K562 (cell line): ENCODE measurements at regions not wholly inside any gene's neighbourhood (a gene's known extent, or its start where the extent isn't known, plus 50 kb on each side); places are given as distances from the start of the nearest gene placed in this dataset.

ENCODE experiments used
- LCOR ChIP-seq: sonication (generic); formaldehyde crosslinking; IDR thresholded peaks from 2 replicates; pipeline ENCODE4 v1.8.0; 2022; ENCODE audit warnings: mild to moderate bottlenecking, missing genetic modification reagents
- NFIC ChIP-seq: fragments of 450-650 bp; IDR thresholded peaks from 2 replicates; pipeline ENCODE4 v1.6.1; 2017; ENCODE audit warnings: mild to moderate bottlenecking, inconsistent platforms
- POLR3A ChIP-seq: IDR thresholded peaks from 2 replicates; pipeline ENCODE4 v1.6.1; 2011; ENCODE audit warnings: borderline replicate concordance, mild to moderate bottlenecking, moderate library complexity; ENCODE audit not compliant: insufficient read length, insufficient read depth; ENCODE audit errors: extremely low read depth
- TRIM24 ChIP-seq, 2 experiments: fragments of 450-650 bp; IDR thresholded peaks; 2 replicates each; pipeline ENCODE4 v1.6.1; 2016
- TF ChIP-seq, protein P1 (sequence below): sonication (generic); formaldehyde crosslinking; IDR thresholded peaks from 2 replicates; pipeline ENCODE4 v1.8.1; 2022; ENCODE audit warnings: missing genetic modification reagents
- TF ChIP-seq, protein P2 (sequence below): fragments of 450-650 bp; IDR thresholded peaks from 2 replicates; pipeline ENCODE4 v1.6.1; 2016; ENCODE audit warnings: mild to moderate bottlenecking, moderate library complexity

DNA sequence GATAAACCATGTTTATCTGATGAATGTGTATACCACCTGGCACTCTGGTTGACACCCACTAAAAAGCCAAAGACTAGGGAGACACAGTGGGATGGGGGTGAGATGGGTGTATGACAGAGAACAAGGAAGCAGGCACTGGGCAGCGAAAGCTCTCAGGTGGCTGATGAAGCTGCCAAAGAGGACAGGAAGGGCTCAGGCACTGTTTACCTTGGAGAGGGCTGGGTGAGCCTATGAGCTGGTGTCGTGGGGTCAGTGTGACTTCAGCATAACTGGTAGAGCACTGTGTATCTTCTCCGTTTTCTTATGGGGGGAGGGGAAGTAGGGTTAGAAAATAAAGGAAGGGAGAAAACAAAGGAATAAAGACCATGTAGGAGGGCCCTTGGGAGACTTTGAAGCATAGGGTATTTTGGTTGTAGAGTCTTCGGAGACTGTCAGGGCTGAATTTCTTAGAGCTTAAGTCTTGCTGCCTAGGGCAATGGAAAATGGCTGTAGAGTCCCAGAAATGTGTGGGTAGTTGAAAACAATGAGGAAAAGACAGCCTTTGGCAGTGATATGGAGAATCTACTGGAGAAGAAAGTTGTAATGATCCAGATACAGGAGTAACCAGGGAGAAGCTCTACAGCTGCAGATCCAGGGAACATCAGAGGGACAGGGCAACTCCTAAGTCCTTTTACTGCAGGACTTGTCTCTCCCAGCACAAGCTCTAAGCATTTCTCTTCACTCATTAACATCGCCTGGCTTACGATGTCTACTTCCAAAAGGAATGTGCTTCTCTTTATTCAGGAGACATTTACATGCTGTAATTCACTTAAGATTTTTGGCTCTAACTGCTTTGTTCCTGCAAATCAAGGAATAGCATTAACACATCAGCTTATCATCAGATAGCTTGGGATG, 120.0 kb downstream of the AQP4 start (continued):
- TF ChIP-seq, protein P1, sequence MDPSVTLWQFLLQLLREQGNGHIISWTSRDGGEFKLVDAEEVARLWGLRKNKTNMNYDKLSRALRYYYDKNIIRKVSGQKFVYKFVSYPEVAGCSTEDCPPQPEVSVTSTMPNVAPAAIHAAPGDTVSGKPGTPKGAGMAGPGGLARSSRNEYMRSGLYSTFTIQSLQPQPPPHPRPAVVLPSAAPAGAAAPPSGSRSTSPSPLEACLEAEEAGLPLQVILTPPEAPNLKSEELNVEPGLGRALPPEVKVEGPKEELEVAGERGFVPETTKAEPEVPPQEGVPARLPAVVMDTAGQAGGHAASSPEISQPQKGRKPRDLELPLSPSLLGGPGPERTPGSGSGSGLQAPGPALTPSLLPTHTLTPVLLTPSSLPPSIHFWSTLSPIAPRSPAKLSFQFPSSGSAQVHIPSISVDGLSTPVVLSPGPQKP (CRISPR knock-in tag): no peak
- TF ChIP-seq, protein P2, sequence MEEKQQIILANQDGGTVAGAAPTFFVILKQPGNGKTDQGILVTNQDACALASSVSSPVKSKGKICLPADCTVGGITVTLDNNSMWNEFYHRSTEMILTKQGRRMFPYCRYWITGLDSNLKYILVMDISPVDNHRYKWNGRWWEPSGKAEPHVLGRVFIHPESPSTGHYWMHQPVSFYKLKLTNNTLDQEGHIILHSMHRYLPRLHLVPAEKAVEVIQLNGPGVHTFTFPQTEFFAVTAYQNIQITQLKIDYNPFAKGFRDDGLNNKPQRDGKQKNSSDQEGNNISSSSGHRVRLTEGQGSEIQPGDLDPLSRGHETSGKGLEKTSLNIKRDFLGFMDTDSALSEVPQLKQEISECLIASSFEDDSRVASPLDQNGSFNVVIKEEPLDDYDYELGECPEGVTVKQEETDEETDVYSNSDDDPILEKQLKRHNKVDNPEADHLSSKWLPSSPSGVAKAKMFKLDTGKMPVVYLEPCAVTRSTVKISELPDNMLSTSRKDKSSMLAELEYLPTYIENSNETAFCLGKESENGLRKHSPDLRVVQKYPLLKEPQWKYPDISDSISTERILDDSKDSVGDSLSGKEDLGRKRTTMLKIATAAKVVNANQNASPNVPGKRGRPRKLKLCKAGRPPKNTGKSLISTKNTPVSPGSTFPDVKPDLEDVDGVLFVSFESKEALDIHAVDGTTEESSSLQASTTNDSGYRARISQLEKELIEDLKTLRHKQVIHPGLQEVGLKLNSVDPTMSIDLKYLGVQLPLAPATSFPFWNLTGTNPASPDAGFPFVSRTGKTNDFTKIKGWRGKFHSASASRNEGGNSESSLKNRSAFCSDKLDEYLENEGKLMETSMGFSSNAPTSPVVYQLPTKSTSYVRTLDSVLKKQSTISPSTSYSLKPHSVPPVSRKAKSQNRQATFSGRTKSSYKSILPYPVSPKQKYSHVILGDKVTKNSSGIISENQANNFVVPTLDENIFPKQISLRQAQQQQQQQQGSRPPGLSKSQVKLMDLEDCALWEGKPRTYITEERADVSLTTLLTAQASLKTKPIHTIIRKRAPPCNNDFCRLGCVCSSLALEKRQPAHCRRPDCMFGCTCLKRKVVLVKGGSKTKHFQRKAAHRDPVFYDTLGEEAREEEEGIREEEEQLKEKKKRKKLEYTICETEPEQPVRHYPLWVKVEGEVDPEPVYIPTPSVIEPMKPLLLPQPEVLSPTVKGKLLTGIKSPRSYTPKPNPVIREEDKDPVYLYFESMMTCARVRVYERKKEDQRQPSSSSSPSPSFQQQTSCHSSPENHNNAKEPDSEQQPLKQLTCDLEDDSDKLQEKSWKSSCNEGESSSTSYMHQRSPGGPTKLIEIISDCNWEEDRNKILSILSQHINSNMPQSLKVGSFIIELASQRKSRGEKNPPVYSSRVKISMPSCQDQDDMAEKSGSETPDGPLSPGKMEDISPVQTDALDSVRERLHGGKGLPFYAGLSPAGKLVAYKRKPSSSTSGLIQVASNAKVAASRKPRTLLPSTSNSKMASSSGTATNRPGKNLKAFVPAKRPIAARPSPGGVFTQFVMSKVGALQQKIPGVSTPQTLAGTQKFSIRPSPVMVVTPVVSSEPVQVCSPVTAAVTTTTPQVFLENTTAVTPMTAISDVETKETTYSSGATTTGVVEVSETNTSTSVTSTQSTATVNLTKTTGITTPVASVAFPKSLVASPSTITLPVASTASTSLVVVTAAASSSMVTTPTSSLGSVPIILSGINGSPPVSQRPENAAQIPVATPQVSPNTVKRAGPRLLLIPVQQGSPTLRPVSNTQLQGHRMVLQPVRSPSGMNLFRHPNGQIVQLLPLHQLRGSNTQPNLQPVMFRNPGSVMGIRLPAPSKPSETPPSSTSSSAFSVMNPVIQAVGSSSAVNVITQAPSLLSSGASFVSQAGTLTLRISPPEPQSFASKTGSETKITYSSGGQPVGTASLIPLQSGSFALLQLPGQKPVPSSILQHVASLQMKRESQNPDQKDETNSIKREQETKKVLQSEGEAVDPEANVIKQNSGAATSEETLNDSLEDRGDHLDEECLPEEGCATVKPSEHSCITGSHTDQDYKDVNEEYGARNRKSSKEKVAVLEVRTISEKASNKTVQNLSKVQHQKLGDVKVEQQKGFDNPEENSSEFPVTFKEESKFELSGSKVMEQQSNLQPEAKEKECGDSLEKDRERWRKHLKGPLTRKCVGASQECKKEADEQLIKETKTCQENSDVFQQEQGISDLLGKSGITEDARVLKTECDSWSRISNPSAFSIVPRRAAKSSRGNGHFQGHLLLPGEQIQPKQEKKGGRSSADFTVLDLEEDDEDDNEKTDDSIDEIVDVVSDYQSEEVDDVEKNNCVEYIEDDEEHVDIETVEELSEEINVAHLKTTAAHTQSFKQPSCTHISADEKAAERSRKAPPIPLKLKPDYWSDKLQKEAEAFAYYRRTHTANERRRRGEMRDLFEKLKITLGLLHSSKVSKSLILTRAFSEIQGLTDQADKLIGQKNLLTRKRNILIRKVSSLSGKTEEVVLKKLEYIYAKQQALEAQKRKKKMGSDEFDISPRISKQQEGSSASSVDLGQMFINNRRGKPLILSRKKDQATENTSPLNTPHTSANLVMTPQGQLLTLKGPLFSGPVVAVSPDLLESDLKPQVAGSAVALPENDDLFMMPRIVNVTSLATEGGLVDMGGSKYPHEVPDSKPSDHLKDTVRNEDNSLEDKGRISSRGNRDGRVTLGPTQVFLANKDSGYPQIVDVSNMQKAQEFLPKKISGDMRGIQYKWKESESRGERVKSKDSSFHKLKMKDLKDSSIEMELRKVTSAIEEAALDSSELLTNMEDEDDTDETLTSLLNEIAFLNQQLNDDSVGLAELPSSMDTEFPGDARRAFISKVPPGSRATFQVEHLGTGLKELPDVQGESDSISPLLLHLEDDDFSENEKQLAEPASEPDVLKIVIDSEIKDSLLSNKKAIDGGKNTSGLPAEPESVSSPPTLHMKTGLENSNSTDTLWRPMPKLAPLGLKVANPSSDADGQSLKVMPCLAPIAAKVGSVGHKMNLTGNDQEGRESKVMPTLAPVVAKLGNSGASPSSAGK: no peak
- TF ChIP-seq TRIM24 (IDR thresholded peaks at IDR 0.05): no peak
- no peak for TF ChIP-seq POLR3A
- TF ChIP-seq LCOR (CRISPR knock-in tag): no peak
- no peak for TF ChIP-seq NFIC
- TF ChIP-seq, all 486 proteins: peak for 0
